Glomerular endothelial cell (primary cell): ENCODE measurements at regions not wholly inside any gene's neighbourhood (a gene's known extent, or its start where the extent isn't known, plus 50 kb on each side); places are given as distances from the start of the nearest gene placed in this dataset.
"Not testable (repeated sequence)": the region's sequence is repeated elsewhere in the genome, so short reads cannot be mapped to it uniquely, and the experiment has no call there.

Experiments
- DNase-seq: peaks from one replicate; pipeline ENCODE4 v3.0.0-alpha.2; 2011; ENCODE audit warnings: low read depth, low spot score; ENCODE audit errors: extremely low read depth

DNA sequence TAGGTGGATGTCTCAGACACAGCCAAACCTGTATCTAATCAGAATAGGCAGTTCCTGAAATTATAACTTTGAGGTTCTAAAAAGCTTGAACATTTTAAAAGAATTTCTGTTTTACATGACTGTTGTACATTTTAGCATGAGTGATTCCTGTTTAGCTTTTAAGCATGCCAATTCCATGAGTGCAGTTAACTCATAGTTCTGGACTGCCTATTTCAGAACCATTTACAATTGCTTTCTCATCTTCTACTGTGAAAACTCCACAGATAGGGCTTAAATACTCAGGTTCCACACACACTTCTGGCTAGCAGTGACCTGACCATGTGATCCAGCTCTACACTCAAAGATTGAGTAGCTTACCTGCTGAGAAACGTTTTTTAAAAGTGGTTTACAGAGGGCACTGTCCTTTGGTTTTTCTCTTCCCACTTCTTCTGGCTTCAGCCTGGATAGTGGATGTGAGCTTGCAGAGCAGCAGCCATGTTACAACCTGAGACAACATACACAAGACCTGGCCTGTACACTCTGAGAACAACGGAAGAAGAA is 280.8 kb downstream of the ANKRD50 start:
- DNase-seq: no peak

DNA sequence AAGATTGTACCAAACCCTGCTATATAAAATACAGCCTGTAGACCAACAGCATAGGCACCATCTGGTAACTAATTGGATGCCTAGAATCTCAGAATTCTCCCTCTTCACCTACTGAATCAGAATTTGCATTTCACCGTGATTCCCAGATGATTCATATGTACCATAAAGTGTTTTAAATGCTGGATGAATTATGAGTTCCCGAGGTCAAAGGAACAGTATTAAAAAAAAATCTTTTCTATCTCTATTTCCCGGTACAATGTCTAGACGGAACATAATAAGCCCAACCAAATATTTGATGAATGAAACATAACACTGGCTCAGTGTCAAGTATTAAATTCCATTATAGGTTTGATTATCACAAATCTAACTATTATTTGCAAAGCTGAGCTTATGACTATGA is 280.0 kb downstream of the ANKRD50 start:
- DNase-seq: peak; percentile 83

- no peak for DNase-seq
These were observed 279.5 kb downstream of the ANKRD50 start for GRCh38 chr4:124433044-124433443.

DNA sequence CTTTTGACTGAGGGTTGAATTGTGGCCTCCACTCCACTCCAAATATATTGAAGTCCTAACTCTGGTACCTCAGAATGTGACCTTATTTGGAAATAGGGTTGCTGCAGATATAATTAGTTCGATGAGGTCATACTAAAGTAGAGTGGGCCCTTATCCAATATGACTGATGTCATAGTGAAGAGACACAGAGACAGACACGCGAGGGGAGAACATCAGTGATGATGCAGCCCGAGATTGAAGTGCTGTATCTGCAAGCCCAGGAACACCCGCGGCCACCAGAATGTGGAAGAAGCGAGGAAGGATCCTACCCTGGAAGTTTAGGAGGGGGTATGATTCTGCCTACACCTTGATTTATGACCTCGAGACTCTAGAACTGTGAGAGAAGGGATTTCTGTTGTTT is 279.0 kb downstream of the ANKRD50 start:
- DNase-seq: peak; percentile 63

DNA sequence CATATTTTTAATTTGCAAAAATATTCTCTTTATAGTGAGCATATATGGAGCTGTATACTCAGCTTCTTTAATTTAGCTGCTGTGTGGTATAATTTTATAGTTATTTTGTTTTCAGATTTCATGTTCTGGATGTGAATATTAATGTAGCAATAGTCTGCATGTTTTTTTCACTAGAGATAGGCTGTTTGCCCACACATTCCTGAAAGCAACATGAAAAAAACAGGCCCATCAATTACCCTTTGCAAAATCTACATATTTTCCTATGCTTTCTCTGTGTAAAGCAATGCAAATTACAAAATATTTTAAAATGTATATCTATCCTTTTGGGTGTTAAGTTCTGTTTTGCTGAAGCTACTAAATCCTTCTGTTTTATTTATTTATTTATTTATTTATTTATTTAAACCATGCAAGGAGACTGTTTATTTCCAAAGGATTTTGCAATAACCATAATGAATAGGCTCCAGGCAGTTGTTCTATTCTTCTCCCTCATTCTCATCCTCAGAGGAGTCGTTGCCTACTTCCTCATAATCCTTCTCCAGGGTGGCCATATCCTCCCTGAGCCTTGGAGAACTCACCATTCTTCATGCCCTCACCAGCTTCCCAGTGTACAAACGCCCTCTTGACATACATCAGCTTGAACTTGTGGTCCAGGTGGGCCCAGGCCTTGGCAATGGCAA is 277.1 kb downstream of the ANKRD50 start:
- DNase-seq: no peak

DNA sequence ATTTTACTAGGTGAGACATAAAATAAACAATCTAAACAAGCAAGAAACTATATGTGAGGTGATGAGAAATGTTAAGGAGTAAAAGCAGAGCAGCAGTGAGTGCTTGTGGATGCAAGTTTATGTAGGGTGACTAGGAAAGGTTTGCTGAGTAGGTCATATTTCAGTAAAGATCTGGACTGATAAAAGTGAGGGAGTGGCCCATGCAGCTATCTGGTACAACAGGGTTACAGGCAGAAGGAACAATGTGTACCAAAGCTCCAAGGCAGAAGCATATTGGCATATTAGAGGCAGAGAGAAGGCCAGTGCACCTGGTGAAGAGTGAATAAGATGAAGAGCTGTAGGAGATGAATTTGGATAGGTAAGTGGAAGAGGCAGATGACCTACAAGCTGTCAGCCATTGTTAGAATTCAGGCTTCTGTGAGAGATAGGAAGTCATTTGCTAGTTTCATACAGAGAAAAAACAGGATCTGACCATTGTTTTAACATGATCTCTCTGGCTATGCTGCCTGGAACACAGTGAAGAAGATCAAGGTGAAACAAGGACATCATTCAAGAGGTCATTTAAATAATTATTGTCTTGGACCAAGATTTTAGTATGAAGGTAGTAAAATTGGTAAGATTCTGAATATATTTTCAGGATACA is 274.6 kb downstream of the ANKRD50 start:
- DNase-seq: no peak

DNA sequence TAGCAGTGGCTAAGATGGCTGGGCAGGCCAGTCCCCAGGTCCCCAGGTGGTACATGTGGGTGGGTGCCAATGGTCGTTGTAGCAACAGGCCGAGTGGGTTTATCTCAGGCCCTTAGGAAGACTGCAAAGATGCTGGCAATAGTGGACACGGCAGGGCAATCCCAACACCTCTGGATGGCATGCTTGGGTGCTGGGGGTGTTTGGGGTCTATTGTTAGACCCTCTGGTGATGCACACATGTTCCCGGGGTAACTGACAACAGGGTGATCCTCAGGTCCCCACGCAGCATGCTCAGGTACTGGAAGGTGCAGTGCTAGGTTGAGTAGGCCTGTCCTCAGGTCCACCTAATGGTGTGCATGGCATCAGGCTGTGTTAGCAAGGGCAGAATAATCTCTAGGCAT is 267.5 kb downstream of the ANKRD50 start:
- no peak for DNase-seq

DNA sequence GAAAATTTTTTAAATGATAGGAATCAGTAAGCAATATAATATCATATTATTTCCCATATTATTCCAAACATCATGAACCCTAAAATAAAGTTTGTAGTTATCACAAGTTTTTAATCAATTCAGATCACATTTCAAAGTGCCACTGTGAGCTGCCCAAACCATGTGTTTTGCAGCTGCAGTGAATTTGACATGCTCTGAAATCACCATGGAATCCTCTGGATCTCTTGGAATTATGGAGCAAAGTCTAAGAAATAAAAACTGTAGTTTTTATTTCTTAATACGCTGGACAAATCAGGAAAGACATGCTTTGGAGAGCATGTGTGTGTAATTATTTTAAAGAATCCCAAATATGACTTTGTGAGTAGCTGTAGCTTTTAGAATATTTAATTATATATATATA is 262.7 kb downstream of the ANKRD50 start:
- no peak for DNase-seq

DNA sequence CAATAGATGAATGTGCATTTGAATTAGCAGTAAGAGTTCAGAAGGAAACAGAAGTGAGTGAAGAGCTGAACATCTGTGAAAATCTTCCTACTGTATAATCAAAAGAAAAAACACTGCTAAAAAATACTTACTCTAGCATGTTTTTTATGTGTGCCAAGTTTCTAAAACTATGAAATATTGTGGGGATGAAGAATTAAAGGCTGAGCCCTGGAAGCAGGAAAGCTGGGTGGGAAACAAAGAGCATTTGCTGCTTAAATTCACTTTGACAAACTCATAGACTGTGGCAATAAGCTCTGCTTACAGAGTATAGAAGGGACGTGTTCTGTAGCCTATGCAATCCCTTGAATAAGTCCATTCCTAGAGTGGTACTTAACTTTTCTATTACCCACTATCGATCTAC is 261.7 kb downstream of the ANKRD50 start:
- DNase-seq: no peak

DNA sequence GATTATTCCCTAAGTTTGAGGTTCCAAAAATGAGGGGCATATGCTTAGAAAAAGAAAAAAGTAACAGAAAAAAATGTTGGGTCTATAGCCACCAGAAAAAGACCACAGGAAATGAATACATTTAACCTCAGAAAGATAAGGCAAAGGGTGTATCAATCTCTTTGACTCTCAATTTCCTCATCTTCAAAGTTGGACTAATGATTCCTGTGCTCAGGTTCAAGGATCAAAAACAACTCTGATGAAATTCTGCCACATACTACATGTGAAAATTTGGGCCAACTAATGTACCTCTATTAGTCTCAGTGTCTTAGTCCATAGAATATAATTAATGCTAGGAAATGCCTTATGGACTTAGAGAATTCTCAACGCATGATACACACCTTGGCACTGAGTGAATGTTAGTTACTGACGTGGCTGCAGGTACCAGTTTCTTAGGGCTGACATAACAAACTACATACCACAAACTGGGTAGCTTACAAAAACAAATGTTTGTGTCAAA is 257.7 kb downstream of the ANKRD50 start:
- no peak for DNase-seq

DNA sequence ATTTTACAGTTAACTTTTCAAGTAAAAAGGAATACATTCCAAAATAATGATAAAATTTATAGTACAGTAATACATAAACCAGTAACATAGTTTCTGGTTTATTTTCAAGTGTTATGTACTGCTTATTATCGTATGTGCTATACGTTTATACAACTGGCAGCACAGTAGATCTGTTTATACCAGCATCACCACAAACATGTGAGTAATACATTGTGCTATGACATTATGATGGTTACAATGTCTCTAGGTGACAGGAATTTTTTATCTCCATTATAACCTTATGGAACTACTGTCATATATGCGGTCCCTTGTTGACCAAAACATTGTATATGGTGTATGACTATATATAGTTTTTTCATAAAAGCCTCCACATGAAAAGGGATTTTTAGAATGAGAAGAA is 256.9 kb downstream of the ANKRD50 start:
- DNase-seq: no peak

DNA sequence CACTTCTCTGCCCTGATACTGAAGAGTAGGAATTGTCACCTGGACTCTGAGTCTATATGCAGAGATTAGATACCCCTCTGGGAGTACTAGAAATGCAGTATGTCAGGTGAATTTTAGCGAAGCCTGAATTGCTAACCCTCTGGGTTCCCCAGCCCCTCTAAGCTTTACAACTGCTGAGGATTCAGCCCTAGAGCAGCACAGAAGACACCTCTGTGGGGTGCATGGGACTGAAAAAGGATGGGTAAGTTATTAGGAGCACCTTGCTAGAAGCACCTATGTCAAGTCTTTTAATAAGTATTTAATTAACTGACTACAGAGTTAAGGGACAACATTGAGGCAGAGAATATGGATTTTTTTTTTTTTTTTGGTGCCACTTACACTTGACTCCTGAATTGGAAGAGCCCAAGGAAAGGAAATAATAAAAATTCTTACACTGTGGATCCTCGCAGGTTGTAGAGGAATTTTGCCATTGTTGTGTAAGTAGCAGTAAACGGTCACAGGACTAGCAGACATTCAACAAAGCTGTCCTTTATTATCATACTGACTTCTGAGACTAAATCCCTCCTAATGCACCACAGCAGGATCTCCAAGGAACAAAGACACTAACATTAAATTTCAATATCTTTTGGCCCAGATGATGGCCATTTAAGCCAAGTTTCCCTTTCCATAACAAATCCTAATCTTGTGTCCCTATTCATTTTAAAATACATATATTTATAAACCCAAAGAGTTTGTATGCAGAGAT is 253.2 kb downstream of the ANKRD50 start:
- no peak for DNase-seq

- no peak for DNase-seq
These were observed 252.6 kb downstream of the ANKRD50 start for GRCh38 chr4:124459941-124460310.

DNA sequence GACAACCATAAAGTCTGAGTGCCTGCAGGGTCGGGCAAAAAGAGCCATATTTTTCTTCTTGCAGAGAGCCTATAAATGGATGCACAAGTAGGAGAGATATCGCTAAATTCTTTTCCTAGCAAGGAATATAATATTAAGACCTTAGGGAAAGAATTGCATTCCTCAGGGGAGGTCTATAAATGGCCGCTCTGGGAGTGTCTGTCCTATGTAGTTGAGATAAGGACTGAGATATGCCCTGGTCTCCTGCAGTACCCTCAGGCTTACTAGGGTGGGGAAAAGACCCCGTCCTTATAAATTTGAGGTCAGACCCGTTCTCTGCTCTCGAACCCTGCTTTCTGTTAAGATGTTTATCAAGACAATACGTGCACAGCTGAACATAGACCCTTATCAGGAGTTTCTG is 250.9 kb downstream of the ANKRD50 start:
- DNase-seq: not testable (repeated sequence)

- DNase-seq: no peak
These were observed 249.3 kb downstream of the ANKRD50 start for GRCh38 chr4:124462954-124463828.

- DNase-seq: no peak
These were observed 247.7 kb downstream of the ANKRD50 start for GRCh38 chr4:124464836-124465235.

DNA sequence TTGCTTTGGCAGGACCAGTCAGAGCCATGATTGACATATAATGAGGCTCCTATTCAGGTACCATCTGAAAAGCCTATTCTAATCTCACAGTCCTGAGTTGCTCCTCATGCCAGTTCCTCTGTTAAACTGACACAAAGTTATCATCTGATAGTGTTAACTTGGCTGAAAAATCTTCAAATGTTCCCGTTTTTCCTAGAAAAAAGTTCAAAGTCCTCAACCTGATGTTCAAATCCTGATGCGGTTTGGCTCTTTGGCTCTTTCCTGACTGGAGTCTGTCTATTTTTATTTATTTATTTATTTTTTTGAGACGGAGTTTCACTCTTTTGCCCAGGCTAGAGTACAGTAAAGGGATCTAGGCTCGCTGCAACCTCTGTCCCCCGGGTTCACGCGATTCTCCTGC is 244.2 kb downstream of the ANKRD50 start:
- DNase-seq: no peak

DNA sequence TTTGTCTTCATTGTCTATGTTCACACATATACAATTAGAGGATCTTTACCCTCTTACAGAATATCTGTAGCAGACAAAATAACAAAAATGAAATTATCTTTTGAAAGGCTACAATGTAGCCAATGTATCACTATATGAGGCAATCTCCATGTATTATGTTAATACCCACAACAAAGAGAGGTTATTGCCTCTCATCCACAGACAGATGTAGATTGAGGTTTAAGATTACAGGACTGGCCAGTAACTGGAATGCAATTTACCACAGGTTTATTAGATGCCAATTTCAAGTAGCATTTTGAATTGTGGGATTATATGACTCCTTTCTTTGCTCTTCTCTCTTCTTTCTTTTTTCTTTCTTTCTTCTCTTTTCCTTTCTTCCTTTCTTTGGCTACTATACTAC is 242.6 kb downstream of the ANKRD50 start:
- no peak for DNase-seq

DNA sequence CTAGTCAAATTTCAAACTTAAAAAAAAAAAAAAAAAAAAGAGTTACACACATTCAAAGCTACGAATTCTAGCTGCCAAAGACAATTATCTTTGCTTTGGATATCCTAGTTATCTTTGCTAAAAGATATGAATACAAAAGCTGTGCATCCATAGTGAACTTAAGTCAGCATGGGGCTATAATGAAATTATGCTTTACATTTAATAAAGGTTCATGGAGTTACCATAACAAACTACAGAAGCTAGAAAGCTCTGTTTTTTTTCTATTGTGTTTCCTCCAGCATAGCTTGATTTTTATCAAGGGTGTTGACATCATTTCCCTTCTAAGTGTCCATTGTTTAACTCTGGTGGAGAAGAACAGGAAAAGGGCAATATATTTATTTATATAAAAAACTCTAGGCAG is 234.1 kb downstream of the ANKRD50 start:
- peak; percentile 80 for DNase-seq

- no peak for DNase-seq
These were observed 232.5 kb downstream of the ANKRD50 start for GRCh38 chr4:124480061-124480460.

GRCh38 chr4:124481123-124481522 is 231.4 kb downstream of the ANKRD50 start:
- no peak for DNase-seq
